H1 (cell line): ENCODE measurements at regions not wholly inside any gene's neighbourhood (a gene's known extent, or its start where the extent isn't known, plus 50 kb on each side); places are given as distances from the start of the nearest gene placed in this dataset.

ENCODE experiments used
- HDAC2 ChIP-seq, 2 experiments: fragments of 300-600 bp in 1 of 2; sonication (generic) in 1 of 2; IDR thresholded peaks; 2 replicates each; pipeline ENCODE4 v1.6.1; 2011 to 2012; ENCODE audit warnings: low read depth in 2 of 2, low read length in 2 of 2, mild to moderate bottlenecking in 2 of 2, moderate library complexity in 2 of 2, borderline replicate concordance in 1 of 2, inconsistent platforms in 1 of 2
- KDM4A ChIP-seq: IDR thresholded peaks from one replicate; pipeline ENCODE4 v1.7.1; 2012; ENCODE audit warnings: low read depth, mild to moderate bottlenecking, moderate library complexity, low read length, inconsistent platforms; ENCODE audit not compliant: severe bottlenecking
- POLR2AphosphoS5 ChIP-seq: IDR thresholded peaks from 2 replicates; pipeline ENCODE4 v1.6.1; 2011; ENCODE audit warnings: low read depth, low read length
- SIRT6 ChIP-seq: IDR thresholded peaks from one replicate; pipeline ENCODE4 v1.7.1; 2012; ENCODE audit warnings: low read length, inconsistent platforms
- SRF ChIP-seq: IDR thresholded peaks from 2 replicates; pipeline ENCODE4 v1.6.1; 2011; ENCODE audit warnings: mild to moderate bottlenecking, low read depth, low read length, moderate library complexity
- TBP ChIP-seq: IDR thresholded peaks from 2 replicates; pipeline ENCODE4 v1.6.1; 2011; ENCODE audit warnings: low read depth, low read length, improper control_type of control experiment

GRCh38 chr2:239475161-239476028 is 74.6 kb upstream of the HDAC4 start (continued):
- TF ChIP-seq KDM4A (no peak), SRF (no peak), TBP (no peak), HDAC2 (IDR thresholded peaks at IDR 0.05; ENCODE audit: borderline replicate concordance in 1 of 2, low read depth in 2 of 2, low read length in 2 of 2) (no peak), POLR2AphosphoS5 (no peak), SIRT6 (no peak)
